ENCODE measurements at regions not wholly inside any gene's neighbourhood (a gene's known extent, or its start where the extent isn't known, plus 50 kb on each side); places are given as distances from the start of the nearest gene placed in this dataset.
A peak's percentile ranks its signal among the peaks of the same experiment; 100 is the strongest.

DNA sequence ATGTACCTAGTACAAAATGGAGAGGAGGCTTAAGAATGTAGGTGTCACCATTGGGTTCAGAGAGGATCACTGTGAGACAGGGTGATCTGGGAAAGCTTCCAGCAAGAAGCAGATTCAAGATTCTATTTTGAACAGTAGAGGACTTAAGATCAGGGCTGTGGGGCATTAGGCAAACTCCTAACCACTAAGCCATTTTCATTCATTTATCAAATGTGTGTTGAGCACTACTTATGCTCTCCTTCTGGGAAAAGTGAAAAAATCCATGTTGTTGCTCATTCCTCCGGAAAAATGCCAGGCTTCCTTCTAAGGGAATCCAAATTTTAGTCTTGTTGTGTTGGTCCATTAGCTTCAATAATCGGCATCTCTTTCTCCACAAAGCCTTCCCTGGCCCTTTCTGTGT is 163.4 kb downstream of the NUAK1 start:
- H3K4me3 ChIP-seq (replicated peaks; ENCODE audit: low read depth, low read length) = no peak overlapping the region
- no peak for DNase-seq (ENCODE audit: extremely low read depth, low read depth)
- TF ChIP-seq CTCF (IDR thresholded peaks at IDR 0.05; ENCODE audit: low read depth, low read length, missing control alignments) = no peak

GRCh38 chr12:105977236-105977635 is 161.5 kb downstream of the NUAK1 start:
- no peak for DNase-seq (ENCODE audit: extremely low read depth, low read depth)
- TF ChIP-seq CTCF (IDR thresholded peaks at IDR 0.05; ENCODE audit: low read depth, low read length, missing control alignments) = no peak
- no peak overlapping the region for H3K4me3 ChIP-seq (replicated peaks; ENCODE audit: low read depth, low read length)

DNA sequence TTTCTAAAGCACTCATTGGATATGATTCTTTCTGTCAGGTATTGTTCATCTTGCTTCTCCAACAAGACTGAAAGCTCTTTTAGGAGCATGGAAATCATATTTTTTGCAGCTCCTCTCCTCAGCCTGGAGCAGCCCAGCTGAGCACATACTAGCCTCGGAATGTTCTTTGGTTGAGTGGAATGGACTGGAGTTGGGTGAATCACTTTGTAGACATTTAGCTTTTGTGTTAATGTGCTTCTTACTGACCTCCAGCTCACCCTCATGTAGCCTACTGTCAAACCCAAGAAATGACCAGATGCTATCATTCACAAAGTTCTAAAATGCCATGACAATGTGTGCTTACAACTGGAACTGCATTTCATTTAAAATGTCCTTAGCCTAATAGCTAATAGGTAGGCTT is 161.1 kb downstream of the NUAK1 start:
- DNase-seq (ENCODE audit: extremely low read depth, low read depth) = peak; percentile 37

GRCh38 chr12:105978276-105978675 is 160.5 kb downstream of the NUAK1 start:
- TF ChIP-seq CTCF (IDR thresholded peaks at IDR 0.05; ENCODE audit: low read depth, low read length, missing control alignments) = no peak
- no peak for DNase-seq (ENCODE audit: extremely low read depth, low read depth)
- H3K4me3 ChIP-seq (replicated peaks; ENCODE audit: low read depth, low read length) = no peak overlapping the region

More for the DNA sequence above, 161.1 kb downstream of the NUAK1 start:
- H3K4me3 ChIP-seq (replicated peaks; ENCODE audit: low read depth, low read length) = no peak overlapping the region
- no peak for TF ChIP-seq CTCF (IDR thresholded peaks at IDR 0.05; ENCODE audit: low read depth, low read length, missing control alignments)

DNA sequence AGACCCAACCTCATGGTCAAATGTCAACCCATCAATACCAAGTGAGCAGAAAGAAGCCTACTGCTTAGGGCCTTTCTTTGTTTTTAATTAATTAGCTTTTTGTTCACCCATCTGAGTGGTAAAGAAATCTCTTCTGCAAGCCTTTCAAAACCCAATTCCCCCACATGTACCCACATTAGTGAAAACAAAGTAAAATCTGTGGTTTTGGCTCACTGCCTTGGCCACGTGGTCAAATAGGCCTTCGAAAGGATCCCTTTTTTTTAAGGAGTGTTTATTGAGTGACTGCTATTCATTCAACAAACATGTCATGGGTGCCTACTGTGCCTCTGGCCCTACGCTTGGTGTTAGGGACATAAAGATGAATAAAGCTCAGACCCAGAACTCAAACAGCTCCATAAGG is 160.1 kb downstream of the NUAK1 start:
- DNase-seq (ENCODE audit: extremely low read depth, low read depth) = no peak
- no peak overlapping the region for H3K4me3 ChIP-seq (replicated peaks; ENCODE audit: low read depth, low read length)
- no peak for TF ChIP-seq CTCF (IDR thresholded peaks at IDR 0.05; ENCODE audit: low read depth, low read length, missing control alignments)

DNA sequence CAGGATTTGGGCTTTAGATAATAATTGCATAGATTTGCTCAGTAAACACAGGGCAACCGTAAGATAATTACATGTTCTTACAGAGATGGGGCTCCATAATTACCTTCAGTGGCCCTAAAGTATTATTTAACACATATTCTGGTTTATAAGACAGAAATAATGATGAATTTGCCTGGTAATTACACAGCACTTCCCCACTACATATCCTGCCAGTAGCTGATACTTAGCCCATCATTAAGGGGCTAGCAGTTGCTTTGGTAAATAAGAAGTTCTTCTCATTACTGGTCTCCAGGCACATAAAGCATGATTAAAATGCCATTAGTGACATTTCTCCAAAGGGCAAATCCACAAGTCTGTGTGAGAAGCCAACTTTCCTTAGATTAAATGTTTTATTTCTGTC is 158.7 kb downstream of the NUAK1 start:
- no peak for TF ChIP-seq CTCF (IDR thresholded peaks at IDR 0.05; ENCODE audit: low read depth, low read length, missing control alignments)
- DNase-seq (ENCODE audit: extremely low read depth, low read depth) = no peak
- H3K4me3 ChIP-seq (replicated peaks; ENCODE audit: low read depth, low read length) = no peak overlapping the region

- H3K4me3 ChIP-seq (replicated peaks; ENCODE audit: low read depth, low read length) = no peak overlapping the region
- no peak for TF ChIP-seq CTCF (IDR thresholded peaks at IDR 0.05; ENCODE audit: low read depth, low read length, missing control alignments)
- no peak for DNase-seq (ENCODE audit: extremely low read depth, low read depth)
These were observed 158.2 kb downstream of the NUAK1 start for GRCh38 chr12:105980533-105980932.
